HG03565 (cell line): ENCODE measurements at regions not wholly inside any gene's neighbourhood (a gene's known extent, or its start where the extent isn't known, plus 50 kb on each side); places are given as distances from the start of the nearest gene placed in this dataset.
"Not testable (repeated sequence)": the region's sequence is repeated elsewhere in the genome, so short reads cannot be mapped to it uniquely, and the experiment has no call there.

Experiments used
- ATAC-seq: cut with Tn5 transposase; IDR thresholded peaks from one replicate; pipeline ENCODE4 v1.9.1; 2021; ENCODE audit warnings: mild to moderate bottlenecking, moderate library complexity; ENCODE audit not compliant: unreplicated experiment

DNA sequence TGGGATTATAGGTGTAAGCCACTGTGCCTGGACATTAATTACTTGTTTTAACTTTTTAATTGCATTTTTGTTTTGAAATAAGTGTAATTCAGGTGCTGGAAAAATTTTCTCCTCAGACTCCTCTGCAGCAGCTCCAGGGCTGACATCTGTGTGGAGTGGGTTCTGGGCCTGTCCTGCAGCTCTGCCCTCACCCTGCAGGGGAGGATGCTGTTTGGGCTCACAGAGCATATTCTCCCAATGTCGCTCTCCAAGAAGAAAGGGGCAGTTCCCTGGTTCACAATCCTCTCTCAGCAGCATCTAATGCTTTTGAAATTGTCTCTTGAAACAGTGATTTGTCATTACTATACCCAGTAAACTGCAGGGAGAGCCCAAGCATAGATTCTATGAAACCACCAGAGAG, 995.7 kb downstream of the TMEM121 start:
- ATAC-seq, result not testable (repeated sequence)

DNA sequence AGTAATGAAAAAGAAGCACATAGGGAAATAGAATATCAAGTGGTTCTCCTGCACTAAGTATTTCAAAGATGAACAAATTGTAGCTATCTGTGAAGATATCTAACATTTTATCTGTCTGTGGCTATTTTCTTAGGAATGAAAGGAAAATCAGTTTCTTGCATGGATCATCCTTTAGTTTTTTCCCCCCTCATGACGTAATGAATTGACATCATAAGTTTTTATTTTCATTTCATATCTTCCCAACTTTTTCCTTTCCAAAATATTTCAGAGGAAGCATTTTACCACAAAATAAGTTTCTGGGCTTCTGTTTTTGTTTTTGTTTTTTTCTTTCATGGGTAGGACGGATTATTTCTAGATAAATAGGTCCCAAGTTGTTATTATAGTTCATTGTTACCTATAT, 996.6 kb downstream of the TMEM121 start:
- ATAC-seq, result no peak

DNA sequence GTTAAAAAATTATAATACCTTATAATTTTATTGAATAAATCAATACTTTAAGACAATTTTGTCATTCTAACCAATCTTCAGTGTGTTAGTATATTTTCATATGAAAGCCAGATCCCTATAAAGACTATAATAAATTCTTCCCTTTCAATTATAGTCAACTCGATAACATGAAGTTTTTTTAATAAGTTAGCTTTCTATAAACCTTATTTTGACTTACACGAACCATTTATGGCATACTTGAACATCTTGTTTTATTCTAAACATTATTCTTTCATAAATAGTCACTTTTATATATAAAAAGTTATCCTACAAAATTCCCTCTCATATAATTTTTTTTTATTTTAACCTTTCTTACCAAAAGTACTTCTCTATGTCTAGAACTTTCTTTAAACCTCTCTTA, 1002.3 kb downstream of the TMEM121 start:
- ATAC-seq, result no peak

DNA sequence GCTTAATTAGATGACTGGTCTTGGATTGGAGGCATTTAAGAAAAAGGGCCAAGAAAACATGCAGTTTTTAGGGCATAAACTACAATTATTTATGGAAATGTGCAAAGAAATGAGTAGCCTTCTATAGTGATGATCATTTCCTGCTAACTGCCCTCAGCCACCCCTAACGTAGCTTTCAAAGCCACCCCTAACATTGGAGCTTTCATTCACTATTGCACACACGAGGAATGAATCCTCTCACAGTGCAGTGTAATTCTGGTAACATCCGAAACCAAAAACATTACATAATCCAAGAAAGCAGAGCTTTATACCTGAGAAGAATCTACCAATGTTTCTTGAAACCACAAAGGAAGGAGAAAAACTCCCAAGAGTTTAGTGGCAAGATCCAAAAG, 1003.6 kb downstream of the TMEM121 start:
- no peak for ATAC-seq

DNA sequence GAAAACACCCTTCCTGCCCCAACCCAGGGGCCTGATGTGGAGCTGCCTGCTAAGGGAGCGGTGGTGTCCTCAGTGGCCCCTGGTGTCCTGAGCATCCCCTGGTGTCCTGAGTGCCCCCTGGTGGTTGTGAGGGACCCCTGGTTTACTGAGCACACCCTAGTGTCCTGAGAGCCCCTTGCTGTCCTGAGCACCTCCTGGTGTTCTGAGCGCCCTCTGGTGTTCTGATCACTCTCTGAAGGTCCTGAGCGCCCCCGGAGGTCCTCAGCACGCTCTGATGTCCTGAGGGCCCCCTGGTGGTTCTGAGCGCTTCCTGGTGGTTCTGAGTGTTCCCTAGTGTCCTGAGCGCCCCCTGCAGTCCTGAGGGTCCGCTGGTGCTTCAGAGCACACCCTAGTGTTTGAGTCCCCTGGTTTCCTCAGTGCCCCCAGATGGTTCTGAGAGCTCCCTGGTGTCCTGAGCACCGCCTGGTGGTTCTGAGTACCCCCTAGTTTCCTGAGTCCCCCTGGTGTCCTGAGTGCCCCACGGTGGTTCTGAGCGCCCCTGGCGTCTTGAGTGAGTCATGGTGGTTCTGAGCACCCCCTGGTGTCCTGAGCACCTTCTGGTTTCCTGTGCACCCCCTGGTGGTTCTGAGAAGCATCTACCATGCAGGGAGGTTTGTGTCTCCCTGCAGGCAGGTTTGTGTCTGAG, 1004.2 kb downstream of the TMEM121 start:
- ATAC-seq, result peak; percentile 68

DNA sequence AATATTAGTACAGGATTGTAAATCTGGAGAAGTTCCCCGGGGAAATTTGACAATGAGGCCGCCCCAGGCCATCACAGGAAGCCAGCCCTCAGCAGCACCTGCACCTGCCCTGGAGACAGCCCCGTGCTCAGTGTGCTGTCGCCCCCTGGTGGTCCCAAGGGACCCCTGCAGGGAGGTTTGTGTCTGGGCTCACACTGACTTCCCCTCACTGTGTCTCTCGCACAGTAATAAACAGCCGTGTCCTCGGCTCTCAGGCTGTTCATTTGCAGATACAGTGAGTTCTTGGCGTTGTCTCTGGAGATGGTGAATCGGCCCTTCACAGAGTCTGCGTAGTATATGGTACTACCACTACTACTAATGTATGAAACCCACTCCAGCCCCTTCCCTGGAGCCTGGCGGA, 1011.2 kb downstream of the TMEM121 start:
- not testable (repeated sequence) for ATAC-seq

DNA sequence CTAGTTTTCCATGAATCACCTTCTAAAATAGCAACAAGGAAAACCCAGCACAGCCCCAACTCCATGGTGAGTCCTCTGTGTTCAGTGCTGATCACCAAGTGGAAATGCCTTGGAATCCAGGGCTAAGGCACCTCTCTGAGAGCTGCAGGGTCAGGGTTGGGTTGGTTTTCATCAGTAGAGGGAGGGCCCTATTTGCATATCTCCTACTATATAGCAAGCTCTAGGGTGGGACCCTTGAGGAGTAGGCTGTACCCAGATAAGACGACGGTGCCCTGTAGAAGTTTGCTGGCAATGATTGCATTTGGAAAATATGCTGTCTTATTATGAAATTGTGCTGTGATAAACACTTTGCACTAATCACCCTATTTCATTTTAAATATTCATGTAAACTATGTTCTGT, 1011.8 kb downstream of the TMEM121 start:
- no peak for ATAC-seq

DNA sequence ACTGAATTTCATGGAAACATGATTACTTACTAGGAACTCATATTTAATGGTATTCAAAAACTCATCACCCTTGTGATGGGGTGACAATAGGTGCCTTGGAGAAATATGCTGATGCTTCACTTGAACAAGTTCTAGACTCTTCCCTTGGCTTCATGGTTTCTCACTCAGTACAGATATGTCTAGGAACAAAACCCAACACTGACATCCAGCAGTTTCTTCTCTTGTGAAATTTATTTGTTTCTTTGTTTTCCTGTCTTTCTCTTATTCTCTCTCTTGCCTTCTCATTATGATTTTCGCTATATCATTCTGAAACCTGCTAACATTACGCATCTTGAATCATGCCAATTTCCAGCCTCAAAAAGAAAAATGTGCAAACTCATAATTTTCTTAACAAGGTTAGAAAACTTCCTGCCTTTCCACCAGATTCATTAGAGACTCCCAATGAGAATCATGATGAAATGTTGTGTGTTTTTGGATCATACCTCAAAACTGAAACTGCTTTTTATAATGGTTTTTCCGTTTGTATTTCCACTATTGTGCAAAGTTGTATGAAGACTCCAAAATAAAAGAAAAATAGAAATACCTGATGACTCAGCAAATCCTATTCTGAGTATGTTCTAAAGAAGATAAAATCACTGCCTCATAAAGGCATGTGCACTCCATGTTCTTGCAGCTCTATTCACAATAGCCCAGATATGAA, 1021.5 kb downstream of the TMEM121 start:
- no peak for ATAC-seq

DNA sequence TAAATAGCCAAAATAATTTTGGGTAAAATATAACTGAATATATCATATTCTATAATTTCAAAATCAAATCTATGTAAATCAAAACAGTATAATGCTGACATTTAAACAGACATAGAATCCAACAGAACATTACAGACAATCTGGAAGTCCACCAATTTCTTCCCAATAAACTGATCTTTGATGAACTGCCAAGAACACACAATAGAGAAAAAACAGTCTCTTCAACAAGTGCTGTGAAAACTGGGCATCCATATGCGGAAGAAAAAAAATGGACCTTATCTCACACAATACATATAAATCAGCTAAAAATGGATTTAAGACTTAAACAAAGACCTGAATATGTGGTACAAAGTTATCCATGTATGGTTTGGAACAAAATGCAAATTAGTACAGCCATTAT, 1022.7 kb downstream of the TMEM121 start:
- ATAC-seq, result no peak

DNA sequence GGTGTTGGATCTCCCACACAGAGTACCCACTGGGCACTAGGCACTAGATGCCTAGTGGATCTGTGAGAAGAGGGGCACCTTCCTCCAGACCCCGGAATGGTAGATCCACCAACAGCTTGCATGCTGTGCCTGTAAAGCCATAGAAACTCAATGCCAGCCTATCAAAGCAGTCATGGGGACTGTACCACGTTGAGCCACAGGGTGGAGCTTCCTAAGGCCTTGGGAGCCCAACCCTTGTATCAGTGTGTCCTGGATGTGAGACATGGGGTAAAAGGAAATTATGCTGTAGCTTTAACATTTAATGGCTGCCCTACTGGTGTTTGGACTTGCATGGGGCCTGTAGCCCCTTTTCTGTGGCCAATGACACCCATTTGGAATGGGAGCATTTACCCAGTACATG, 1024.9 kb downstream of the TMEM121 start:
- ATAC-seq, result no peak

DNA sequence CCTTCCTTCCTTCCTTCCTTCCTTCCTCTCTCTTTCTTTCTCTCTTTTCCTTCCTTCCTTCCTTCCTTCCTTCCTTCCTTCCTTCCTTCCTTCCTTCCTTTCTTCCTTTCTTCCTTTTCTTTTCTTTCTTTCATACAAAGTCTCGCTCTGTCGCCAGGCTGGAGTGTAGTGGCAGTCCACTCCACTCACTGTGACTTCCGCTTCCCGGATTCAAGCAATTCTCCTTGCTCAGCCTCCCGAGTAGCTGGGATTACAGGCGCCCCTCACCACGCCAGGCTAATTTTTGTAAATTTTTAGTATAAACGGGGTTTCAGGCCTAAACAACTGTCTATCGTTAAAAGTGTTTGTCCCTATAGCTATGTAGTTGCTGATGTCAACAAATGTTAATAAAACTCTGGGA, 1029.8 kb downstream of the TMEM121 start:
- not testable (repeated sequence) for ATAC-seq

DNA sequence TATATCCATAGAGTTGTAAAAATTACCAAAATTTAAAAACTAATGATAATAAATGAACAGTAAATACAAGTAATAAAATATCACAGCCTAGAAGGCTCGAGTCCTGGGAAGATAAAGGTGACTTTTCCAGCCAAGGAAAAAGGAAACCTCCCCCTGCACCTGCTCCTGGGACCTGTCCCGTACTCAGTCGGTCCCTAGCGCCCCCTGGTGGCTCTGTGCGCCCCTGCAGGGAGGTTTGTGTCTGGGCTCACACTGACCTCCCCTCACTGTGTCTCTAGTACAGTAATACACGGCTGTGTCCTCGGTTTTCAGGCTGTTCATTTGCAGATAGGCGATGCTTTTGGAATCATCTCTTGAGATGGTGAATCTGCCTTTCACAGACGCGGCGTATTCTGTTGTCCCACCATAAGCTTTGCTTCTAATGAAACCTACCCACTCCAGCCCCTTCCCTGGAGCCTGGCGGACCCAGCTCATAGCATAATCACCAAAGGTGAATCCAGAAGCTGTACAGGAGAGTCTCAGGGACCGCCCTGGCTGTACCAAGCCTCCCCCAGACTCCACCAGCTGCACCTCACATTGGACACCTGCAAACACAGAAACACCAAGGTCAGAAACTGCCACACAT, 1030.4 kb downstream of the TMEM121 start:
- no peak for ATAC-seq

DNA sequence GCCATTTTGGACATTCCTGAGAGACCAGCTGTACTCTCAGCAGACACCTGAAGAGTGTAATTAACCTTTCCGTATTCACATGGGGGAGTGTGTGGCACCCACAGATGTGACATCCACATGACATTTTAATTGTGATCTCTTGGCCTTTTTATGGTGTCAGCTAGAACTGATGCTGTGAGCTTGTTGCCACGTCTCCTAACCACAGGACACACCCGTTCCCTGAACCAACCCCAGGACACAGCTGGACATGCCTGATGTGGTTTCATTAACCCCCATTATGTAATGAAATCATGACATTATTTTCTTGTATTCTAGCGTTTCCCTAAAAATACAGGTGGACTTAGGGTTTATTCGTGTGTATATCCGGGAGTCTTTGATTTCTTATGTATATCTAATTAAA, 1036.1 kb downstream of the TMEM121 start:
- no peak for ATAC-seq

DNA sequence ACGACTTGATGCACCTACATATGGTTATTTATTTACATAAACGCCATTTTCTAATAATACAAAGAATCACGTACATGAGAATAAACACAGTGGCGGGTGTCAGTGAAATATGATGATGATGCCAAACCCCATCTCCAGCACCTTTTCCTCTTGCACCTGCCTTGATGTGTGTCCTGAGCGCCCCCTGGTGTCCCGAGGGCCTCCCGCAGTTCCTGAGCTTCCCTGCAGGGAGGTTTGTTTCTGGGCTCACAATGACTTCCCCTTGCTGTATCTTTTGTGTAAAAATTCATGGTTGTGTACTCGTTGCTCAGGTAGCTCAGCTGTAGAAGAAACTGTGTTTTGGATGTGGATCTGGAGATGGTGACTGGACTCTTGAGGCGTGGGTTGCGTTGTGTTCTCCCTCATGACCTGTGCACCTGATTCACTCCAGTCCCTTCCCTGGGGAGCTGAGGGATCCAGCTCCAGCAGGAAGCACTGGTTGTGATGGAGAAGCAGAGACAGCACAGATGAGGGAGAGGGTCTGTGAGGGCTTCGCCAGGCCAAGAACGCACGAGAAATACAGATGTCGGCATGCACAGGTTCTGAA, 1037.8 kb downstream of the TMEM121 start:
- no peak for ATAC-seq

DNA sequence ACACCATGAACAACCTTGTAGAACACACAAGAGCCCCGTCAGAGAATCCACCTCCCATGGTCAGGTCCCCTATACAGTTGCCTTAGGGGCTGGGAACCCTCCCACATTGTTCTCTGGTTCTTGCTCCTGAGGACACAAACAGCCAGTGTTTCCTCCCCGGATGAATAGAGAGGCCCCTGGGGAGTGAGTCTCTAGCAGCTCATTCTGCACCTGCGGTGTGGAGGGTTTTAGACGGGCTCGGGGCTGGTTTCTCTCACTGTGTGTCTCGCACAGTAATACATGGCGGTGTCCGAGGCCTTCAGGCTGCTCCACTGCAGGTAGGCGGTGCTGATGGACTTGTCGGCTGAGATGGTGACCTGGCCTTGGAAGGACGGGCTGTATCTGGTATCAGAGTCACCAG, 1052.1 kb downstream of the TMEM121 start:
- ATAC-seq, result no peak

DNA sequence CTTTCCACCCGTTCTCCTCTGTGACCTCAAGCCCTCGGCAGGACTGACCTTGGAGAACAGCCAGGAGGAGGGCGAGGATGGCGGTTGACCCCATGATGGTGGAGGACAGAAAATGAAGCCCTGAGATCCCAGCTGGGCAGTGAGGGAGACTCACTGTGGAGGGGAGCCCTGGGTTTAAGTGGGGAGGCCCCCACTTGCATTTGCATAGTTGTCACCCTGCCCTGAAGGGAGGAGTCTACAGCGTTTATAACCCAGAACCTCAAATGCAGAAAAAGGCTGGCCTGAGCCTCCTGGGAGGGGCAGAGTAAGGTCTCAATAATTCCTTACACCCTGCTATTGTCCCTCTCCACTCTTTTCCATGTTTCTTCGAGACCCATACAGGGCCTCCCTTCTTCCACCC, 1052.7 kb downstream of the TMEM121 start:
- ATAC-seq, result no peak

DNA sequence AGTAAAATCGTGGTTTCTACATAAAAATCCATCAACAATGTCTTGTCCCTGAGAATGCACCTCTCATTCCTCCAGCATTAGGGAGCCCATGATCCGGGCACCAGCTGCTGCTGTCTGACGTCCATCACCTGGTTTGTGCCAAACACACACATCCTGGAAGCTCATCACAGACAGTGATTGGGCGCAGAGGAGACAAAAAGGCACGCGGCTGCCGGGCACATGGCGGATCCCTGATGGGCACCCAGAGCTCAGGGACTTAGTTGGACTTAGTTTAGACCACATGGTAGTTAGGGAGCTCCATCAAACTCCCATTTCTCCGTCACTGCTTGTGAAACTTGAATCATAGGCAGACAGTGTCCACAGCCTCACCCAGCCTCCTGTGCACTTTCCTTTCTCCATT, 1059.3 kb downstream of the TMEM121 start:
- ATAC-seq, result no peak

DNA sequence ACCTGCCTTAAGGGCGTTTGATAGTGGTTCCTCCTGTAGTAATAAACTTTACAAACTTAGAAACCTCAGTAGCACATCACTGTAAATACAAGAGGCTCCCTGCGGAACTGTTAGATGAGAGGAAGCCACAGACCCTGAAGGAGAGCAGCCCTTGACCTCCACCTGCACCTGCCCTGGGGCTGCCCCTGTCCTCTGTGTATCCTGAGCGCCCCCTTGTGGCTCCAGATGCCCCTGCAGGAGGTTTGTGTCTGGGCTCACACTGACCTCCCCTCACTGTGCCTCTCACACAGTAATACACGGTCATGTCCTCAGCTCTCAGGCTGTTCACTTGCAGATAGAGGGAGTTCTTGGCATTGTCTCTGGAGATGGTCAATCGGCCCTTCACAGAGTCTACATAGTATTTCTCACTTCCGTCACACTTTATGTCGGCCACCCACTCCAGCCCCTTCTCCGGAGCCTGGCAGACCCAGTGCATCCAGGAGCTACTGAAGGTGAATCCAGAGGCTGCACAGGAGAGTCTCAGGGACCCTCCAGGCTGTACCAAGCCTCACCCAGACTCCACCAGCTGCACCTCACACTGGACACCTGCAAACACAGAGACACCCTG, 1059.8 kb downstream of the TMEM121 start:
- ATAC-seq, result no peak

DNA sequence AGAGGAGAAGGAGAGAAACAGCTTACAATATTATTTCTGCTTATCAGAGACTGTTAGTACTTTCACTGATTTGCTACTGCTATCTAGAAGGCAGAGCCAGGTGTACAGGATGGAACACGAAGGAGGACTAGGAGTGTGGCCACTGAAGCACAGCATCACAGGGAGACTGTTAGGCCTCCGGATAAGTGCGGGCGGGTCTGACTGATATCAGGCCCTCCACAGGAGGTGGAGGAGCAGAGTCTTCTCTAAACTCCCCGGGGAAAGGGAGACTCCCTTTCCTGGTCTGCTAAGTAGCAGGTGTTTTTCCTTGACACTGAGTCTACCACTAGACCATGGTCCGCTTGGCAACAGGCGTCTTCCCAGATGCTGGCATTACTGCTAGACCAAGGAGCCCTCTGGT, 1065.2 kb downstream of the TMEM121 start:
- ATAC-seq, result not testable (repeated sequence)

DNA sequence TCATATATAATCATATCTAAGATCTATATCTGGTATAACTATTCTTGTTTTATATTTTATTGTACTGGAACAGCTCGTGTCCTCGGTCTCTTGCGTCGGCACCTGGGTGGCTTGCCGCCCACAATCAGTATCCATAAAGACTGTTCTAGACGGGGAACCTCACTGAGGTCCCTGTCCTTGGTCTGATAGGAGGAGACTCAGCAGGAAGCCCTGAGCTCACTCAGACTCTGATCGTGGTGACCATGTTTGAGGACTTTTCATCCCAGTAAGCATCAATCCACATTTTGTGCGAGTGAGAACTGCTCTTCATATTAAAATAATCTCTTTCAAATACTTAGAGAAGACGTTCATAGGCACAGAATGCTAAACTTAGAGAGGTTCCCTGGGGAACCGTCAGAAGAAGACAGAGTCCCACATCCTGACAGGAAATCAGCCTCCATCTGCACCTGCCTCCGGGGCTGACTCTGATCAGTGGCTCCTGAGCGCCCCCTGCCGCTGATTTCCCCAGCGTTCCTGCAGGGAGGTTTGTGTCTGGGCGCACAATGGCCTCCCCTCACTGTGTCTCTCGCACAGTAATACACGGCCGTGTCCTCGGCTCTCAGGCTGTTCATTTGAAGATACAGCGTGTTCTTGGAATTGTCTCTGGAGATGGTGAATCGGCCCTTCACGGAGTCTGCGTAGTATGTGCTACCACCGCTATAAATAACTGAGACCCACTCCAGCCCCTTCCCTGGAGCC, 1065.9 kb downstream of the TMEM121 start:
- not testable (repeated sequence) for ATAC-seq

DNA sequence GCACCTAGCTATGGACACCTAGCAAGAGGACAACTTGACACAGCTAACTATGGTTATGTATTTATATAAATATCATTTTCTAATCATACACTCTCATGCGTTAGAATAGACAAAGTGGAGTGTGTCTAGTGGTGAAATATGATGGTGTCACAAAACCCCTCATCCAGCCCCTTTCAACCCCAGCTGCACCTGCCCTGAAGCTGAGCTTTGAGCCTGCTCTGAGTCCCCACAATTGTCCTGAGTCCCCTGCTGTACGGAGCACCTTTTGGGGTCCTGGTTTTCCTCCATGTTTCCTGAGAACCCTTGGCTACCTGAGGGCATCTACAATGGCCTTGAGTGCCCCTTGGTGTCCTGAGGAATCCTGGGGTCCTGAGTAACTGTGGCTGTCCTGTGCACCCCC, 1072.8 kb downstream of the TMEM121 start:
- ATAC-seq, result no peak
